Body of pancreas (tissue), 4 donors: ENCODE measurements at regions not wholly inside any gene's neighbourhood (a gene's known extent, or its start where the extent isn't known, plus 50 kb on each side); places are given as distances from the start of the nearest gene placed in this dataset.
"Not testable (repeated sequence)": the region's sequence is repeated elsewhere in the genome, so short reads cannot be mapped to it uniquely, and the experiment has no call there.

ENCODE experiments used
- ATAC-seq: fragments of 150-250 bp; one replicate; pipeline ENCODE4 v1.9.1; 2016
- DNase-seq, 4 donors: peaks; one replicate each; pipeline ENCODE4 v3.0.0-alpha.2; 2019
- H3K27ac ChIP-seq, 4 donors: fragments of 200-600 bp; sonication (generic); 1 replicate in 3 of 4; 2 replicates in 1 of 4; pipeline versions ENCODE4 v1.5.1 to v1.6.1; 2016 to 2019; ENCODE audit warnings: mild to moderate bottlenecking in 1 of 4, mixed read lengths in 1 of 4, moderate library complexity in 1 of 4
- H3K27me3 ChIP-seq, 2 donors: fragments of 200-600 bp; sonication (generic); one replicate each; pipeline ENCODE4 v1.6.0; 2016; ENCODE audit warnings: mild to moderate bottlenecking in 1 of 2
- H3K36me3 ChIP-seq, 2 donors: fragments of 200-600 bp; sonication (generic); replicated peaks in 1 of 2; 2 replicates each; pipeline ENCODE4 v1.5.1; 2016; ENCODE audit warnings: low read depth in 2 of 2; ENCODE audit not compliant: insufficient read depth in 1 of 2
- H3K4me1 ChIP-seq: fragments of 200-600 bp; sonication (generic); one replicate; pipeline ENCODE4 v1.6.0; 2016
- H3K4me3 ChIP-seq, 2 donors: fragments of 200-600 bp; sonication (generic); 1 replicate in 1 of 2; 2 replicates in 1 of 2; pipeline ENCODE4 v1.5.1; 2016 to 2019
- H3K9me3 ChIP-seq, 3 donors: fragments of 200-600 bp; sonication (generic); 1 replicate in 2 of 3; 2 replicates in 1 of 3; pipeline ENCODE4 v1.5.1; 2016
- POLR2A ChIP-seq, 3 donors: fragments of 450-650 bp; IDR thresholded peaks; one replicate each; pipeline ENCODE4 v1.6.1; 2016; ENCODE audit warnings: antibody characterized with exemption in 3 of 3, mild to moderate bottlenecking in 2 of 3
- WGBS, 2 donors: methylation state at CpG; one replicate each; pipeline ENCODE4 v1.1.5; 2017; 5-methylcytosine and 5-hydroxymethylcytosine counted together
- intact Hi-C: fragments of 100-400 bp; cut with DNase I; formaldehyde crosslinking; loops from one replicate; pipeline ENCODE4 v1.15.1; 2023
- TF ChIP-seq, protein P1 (sequence below), 7 experiments: fragments of 450-650 bp in 4 of 7; fragments of 200-600 bp in 3 of 7; sonication (generic) in 3 of 7; IDR thresholded peaks; one replicate each; pipeline ENCODE4 v1.5.1; 2016 to 2019; ENCODE audit warnings: antibody characterized with exemption in 7 of 7

DNA sequence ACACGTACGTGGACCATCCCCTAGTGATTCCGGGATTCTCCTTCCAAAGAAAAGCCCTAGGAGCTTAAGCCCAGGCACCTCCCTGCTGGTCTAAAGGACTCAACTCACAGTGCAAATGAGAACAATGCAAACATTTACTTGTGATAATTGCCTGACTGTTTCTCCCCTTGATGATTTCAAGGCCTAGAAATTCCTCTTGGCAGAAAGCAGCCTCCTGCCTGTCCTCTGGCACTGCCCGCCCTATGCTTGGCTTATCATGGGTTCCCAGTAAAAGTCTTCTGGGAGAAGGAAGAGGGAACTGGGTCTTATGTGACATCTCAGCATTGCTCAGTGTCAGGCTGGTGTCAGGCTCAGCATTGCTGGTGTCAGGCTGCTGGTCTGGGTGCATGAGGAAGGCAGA is 351.8 kb downstream of the SHANK2 start:
- no peaks in the 10 kb centered on the region for H3K9me3 ChIP-seq
- H3K27ac ChIP-seq, result no peak overlapping the region
- no peaks in the 10 kb centered on the region for H3K27me3 ChIP-seq
- peaks cover 3% of the 10 kb centered on the region for H3K4me1 ChIP-seq
- DNase-seq (no peak), ATAC-seq (no peak)
- no peaks in the 10 kb centered on the region for H3K36me3 ChIP-seq
- intact Hi-C loops, result no loop called here
- TF ChIP-seq, protein P1, sequence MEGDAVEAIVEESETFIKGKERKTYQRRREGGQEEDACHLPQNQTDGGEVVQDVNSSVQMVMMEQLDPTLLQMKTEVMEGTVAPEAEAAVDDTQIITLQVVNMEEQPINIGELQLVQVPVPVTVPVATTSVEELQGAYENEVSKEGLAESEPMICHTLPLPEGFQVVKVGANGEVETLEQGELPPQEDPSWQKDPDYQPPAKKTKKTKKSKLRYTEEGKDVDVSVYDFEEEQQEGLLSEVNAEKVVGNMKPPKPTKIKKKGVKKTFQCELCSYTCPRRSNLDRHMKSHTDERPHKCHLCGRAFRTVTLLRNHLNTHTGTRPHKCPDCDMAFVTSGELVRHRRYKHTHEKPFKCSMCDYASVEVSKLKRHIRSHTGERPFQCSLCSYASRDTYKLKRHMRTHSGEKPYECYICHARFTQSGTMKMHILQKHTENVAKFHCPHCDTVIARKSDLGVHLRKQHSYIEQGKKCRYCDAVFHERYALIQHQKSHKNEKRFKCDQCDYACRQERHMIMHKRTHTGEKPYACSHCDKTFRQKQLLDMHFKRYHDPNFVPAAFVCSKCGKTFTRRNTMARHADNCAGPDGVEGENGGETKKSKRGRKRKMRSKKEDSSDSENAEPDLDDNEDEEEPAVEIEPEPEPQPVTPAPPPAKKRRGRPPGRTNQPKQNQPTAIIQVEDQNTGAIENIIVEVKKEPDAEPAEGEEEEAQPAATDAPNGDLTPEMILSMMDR (IDR thresholded peaks at IDR 0.05), result no peak
- no peak for TF ChIP-seq POLR2A (IDR thresholded peaks at IDR 0.05)
- 33 to 65% methylated on average over 4 of the region's 4 CpGs for WGBS, 2 donors
- no peak overlapping the region for H3K4me3 ChIP-seq

GRCh38 chr11:70901951-70902521 is 350.3 kb downstream of the SHANK2 start:
- TF ChIP-seq, protein P1 (IDR thresholded peaks at IDR 0.05), result no peak
- TF ChIP-seq POLR2A (IDR thresholded peaks at IDR 0.05), result no peak
- Histone ChIP-seq H3K27me3 (no peaks in the 10 kb centered on the region), H3K4me1 (peaks cover 3% of the 10 kb centered on the region), H3K36me3 (no peaks in the 10 kb centered on the region), H3K27ac (no peak overlapping the region), H3K4me3 (no peak overlapping the region), H3K9me3 (no peaks in the 10 kb centered on the region)
- 78 to 89% methylated on average over 10 to 15 of the region's 15 CpGs for WGBS, 2 donors
- intact Hi-C loops, result no loop called here
- DNase-seq (no peak), ATAC-seq (no peak)

GRCh38 chr11:70903229-70903628 is 349.1 kb downstream of the SHANK2 start:
- ATAC-seq, H3K9me3 ChIP-seq, H3K36me3 ChIP-seq, H3K4me1 ChIP-seq, intact Hi-C loops, DNase-seq, H3K27me3 ChIP-seq, H3K27ac ChIP-seq, H3K4me3 ChIP-seq: not testable (repeated sequence)
- WGBS, 2 donors, result 91 to 93% methylated on average over 8 of the region's 8 CpGs

DNA sequence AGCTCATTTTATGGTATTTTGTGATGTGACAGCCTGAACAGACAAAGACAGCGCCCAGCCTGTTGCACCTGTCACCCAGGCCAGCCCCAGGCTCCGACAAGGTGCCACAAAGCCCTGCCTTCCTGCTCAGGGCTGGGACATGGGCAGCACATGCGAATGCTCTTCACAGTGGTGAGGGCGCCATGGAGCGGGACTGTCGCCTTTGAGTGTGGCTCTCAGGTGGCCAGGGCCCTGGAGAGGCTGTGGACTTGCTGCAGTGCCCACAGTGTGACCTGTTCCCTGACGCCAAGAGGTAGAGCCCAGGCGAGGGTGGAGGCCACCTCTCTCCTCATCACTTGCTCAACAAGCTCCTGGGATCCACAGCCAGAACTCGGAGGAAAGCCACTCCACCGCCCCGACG is 346.3 kb downstream of the SHANK2 start:
- ATAC-seq (no peak), DNase-seq (no peak)
- WGBS, 2 donors, result 96 to 99% methylated on average over 4 to 12 of the region's 12 CpGs
- Histone ChIP-seq H3K4me3 (no peak overlapping the region), H3K27ac (no peak overlapping the region), H3K4me1 (no peaks in the 10 kb centered on the region), H3K36me3 (no peaks in the 10 kb centered on the region), H3K27me3 (no peaks in the 10 kb centered on the region), H3K9me3 (no peaks in the 10 kb centered on the region)
- intact Hi-C loops, result no loop called here
- no peak for TF ChIP-seq POLR2A (IDR thresholded peaks at IDR 0.05)
- TF ChIP-seq, protein P1 (IDR thresholded peaks at IDR 0.05), result no peak

- Histone ChIP-seq H3K4me3 (no peak overlapping the region), H3K36me3 (no peaks in the 10 kb centered on the region), H3K27me3 (no peaks in the 10 kb centered on the region), H3K4me1 (no peaks in the 10 kb centered on the region), H3K27ac (no peak overlapping the region), H3K9me3 (no peaks in the 10 kb centered on the region)
- TF ChIP-seq, protein P1 (IDR thresholded peaks at IDR 0.05), result no peak
- no peak for TF ChIP-seq POLR2A (IDR thresholded peaks at IDR 0.05)
- intact Hi-C loops, result no loop called here
- WGBS, 2 donors, result 75 to 87% methylated on average over 6 to 9 of the region's 9 CpGs
- ATAC-seq (no peak), DNase-seq (no peak)
Observed at GRCh38 chr11:70908223-70908622, 344.2 kb downstream of the SHANK2 start.
